ENCODE measurements at regions not wholly inside any gene's neighbourhood (a gene's known extent, or its start where the extent isn't known, plus 50 kb on each side); places are given as distances from the start of the nearest gene placed in this dataset.

GRCh38 chr15:95519887-95520286, 810.6 kb upstream of the NR2F2 start:
- TF ChIP-seq CTCF (IDR thresholded peaks at IDR 0.05) (no peak), POLR2A (IDR thresholded peaks at IDR 0.05) (no peak)
